HT-29 (cell line): ENCODE measurements at regions not wholly inside any gene's neighbourhood (a gene's known extent, or its start where the extent isn't known, plus 50 kb on each side); places are given as distances from the start of the nearest gene placed in this dataset.
"Not testable (repeated sequence)": the region's sequence is repeated elsewhere in the genome, so short reads cannot be mapped to it uniquely, and the experiment has no call there.

Source experiments
- DNase-seq: peaks from one replicate; pipeline ENCODE4 v3.0.0-alpha.2; 2015; ENCODE audit warnings: low spot score

- DNase-seq = no peak
Observed at GRCh38 chr4:99763635-99764101, 53.0 kb upstream of the DAPP1 start.

GRCh38 chr4:99762728-99763127 lies 53.9 kb upstream of the DAPP1 start:
- DNase-seq = no peak

- no peak for DNase-seq
Observed at GRCh38 chr4:99759988-99760387, 56.6 kb upstream of the DAPP1 start.

GRCh38 chr4:99759346-99759984 lies 57.2 kb upstream of the DAPP1 start:
- no peak for DNase-seq

GRCh38 chr4:99755223-99755944 lies 61.2 kb upstream of the DAPP1 start:
- no peak for DNase-seq

GRCh38 chr4:99754756-99755155 lies 61.9 kb upstream of the DAPP1 start:
- no peak for DNase-seq

GRCh38 chr4:99753931-99754330 lies 62.7 kb upstream of the DAPP1 start:
- DNase-seq = no peak

GRCh38 chr4:99749445-99750391 lies 66.9 kb upstream of the DAPP1 start:
- DNase-seq = no peak

- DNase-seq = no peak
Observed at GRCh38 chr4:99746443-99746842, 70.2 kb upstream of the DAPP1 start.

GRCh38 chr4:99736846-99737245 lies 79.2 kb upstream of the C4orf54 start:
- no peak for DNase-seq

GRCh38 chr4:99735822-99736221 lies 78.2 kb upstream of the C4orf54 start:
- no peak for DNase-seq

GRCh38 chr4:99734583-99735322 lies 77.1 kb upstream of the C4orf54 start:
- DNase-seq = no peak

GRCh38 chr4:99733455-99733854 lies 75.8 kb upstream of the C4orf54 start:
- DNase-seq = not testable (repeated sequence)

- DNase-seq = no peak
Observed at GRCh38 chr4:99729186-99729585, 71.6 kb upstream of the C4orf54 start.

- DNase-seq = no peak
Observed at GRCh38 chr4:99724067-99724466, 66.4 kb upstream of the C4orf54 start.

GRCh38 chr4:99723612-99724011 lies 66.0 kb upstream of the C4orf54 start:
- no peak for DNase-seq

- DNase-seq = no peak
Observed at GRCh38 chr4:99722725-99723124, 65.1 kb upstream of the C4orf54 start.

- DNase-seq = no peak
Observed at GRCh38 chr4:99722006-99722405, 64.4 kb upstream of the C4orf54 start.

- DNase-seq = no peak
Observed at GRCh38 chr4:99720206-99720605, 62.6 kb upstream of the C4orf54 start.

- no peak for DNase-seq
Observed at GRCh38 chr4:99716996-99717395, 59.4 kb upstream of the C4orf54 start.

- DNase-seq = peak; percentile 41
Observed at GRCh38 chr4:99715286-99715685, 57.7 kb upstream of the C4orf54 start.
